ENCODE measurements at regions not wholly inside any gene's neighbourhood (a gene's known extent, or its start where the extent isn't known, plus 50 kb on each side); places are given as distances from the start of the nearest gene placed in this dataset.
A peak's percentile ranks its signal among the peaks of the same experiment; 100 is the strongest.

DNA sequence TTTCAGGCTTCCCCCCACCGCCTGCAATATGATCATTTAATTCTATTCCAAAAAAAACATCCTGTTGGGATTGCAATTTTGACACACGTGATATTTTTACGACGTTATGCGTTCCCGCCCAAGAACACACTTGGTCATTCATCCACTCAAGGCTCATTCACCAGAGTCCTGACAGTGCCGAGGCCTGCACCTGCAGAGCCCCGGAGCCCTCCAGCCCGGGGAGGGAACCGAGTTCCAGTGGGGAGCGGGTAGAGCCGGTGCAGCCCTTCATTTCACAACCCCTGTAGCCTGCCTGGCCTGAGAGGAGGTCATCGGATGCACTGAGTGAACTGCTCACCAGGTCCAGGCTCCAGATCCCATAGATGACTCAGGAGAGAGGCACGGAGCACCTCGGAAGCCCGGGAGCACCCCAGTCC lies 156.0 kb upstream of the BACE2 start:
- no peaks in the 10 kb centered on the region for H3K4me1 Mint-ChIP-seq
- no peak for DNase-seq (ENCODE audit: low read depth, low spot score)
- H3K9me3 Mint-ChIP-seq = no peaks in the 10 kb centered on the region
- H3K27me3 Mint-ChIP-seq (ENCODE audit: low read depth) = no peaks in the 10 kb centered on the region
- no peak overlapping the region for H3K27ac Mint-ChIP-seq (ENCODE audit: unreplicated experiment)
- H3K36me3 Mint-ChIP-seq (ENCODE audit: low read depth) = no peaks in the 10 kb centered on the region
- TF ChIP-seq, protein P1, sequence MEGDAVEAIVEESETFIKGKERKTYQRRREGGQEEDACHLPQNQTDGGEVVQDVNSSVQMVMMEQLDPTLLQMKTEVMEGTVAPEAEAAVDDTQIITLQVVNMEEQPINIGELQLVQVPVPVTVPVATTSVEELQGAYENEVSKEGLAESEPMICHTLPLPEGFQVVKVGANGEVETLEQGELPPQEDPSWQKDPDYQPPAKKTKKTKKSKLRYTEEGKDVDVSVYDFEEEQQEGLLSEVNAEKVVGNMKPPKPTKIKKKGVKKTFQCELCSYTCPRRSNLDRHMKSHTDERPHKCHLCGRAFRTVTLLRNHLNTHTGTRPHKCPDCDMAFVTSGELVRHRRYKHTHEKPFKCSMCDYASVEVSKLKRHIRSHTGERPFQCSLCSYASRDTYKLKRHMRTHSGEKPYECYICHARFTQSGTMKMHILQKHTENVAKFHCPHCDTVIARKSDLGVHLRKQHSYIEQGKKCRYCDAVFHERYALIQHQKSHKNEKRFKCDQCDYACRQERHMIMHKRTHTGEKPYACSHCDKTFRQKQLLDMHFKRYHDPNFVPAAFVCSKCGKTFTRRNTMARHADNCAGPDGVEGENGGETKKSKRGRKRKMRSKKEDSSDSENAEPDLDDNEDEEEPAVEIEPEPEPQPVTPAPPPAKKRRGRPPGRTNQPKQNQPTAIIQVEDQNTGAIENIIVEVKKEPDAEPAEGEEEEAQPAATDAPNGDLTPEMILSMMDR (conservative IDR thresholded peaks at IDR 0.05) = no peak
- H3K4me3 Mint-ChIP-seq = no peak overlapping the region

DNA sequence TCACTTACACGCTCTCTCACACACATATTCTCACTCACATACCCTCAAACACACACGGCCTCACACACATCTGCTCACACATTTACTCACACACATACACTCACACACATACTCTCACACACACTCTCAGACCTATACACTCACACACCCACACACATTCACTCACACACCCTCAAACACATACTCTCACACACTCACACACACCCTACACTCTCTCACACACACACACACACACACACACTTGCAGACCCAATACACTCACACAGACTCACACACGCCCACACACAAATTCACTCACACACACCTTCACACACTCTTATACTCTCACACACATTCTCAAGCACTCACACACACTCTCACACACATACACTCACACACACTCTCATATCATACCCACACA lies 155.5 kb upstream of the BACE2 start:
- H3K9me3 Mint-ChIP-seq = no peaks in the 10 kb centered on the region
- H3K27ac Mint-ChIP-seq (ENCODE audit: unreplicated experiment) = no peak overlapping the region
- TF ChIP-seq, protein P1 (conservative IDR thresholded peaks at IDR 0.05) = no peak
- DNase-seq (ENCODE audit: low read depth, low spot score) = no peak
- H3K4me3 Mint-ChIP-seq = no peak overlapping the region
- no peaks in the 10 kb centered on the region for H3K4me1 Mint-ChIP-seq
- no peaks in the 10 kb centered on the region for H3K36me3 Mint-ChIP-seq (ENCODE audit: low read depth)
- no peaks in the 10 kb centered on the region for H3K27me3 Mint-ChIP-seq (ENCODE audit: low read depth)

DNA sequence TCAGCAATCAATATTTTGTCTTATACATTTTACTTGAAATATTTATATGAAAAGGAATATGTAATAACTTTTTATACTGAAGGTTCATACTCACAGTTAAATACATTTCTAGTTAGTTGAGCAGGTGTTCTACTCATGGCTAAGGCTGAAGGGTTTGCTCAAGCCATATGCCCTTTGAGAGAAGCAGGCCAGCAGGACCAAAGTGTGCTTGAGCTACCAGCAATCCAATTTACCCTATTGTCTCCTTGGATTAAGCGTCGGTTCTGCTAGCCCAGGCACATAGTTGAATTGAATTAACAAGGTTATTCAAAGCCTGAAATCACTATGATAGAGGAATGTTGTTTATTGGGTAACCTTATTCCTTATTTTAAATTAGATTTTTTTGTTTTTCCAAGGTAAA lies 151.5 kb upstream of the BACE2 start:
- DNase-seq (ENCODE audit: low read depth, low spot score) = no peak
- H3K4me3 Mint-ChIP-seq = no peak overlapping the region
- no peak overlapping the region for H3K27ac Mint-ChIP-seq (ENCODE audit: unreplicated experiment)
- H3K4me1 Mint-ChIP-seq = no peaks in the 10 kb centered on the region
- H3K36me3 Mint-ChIP-seq (ENCODE audit: low read depth) = no peaks in the 10 kb centered on the region
- H3K9me3 Mint-ChIP-seq = no peaks in the 10 kb centered on the region
- TF ChIP-seq, protein P1 (conservative IDR thresholded peaks at IDR 0.05) = no peak
- peaks cover 9% of the 10 kb centered on the region for H3K27me3 Mint-ChIP-seq (ENCODE audit: low read depth)

DNA sequence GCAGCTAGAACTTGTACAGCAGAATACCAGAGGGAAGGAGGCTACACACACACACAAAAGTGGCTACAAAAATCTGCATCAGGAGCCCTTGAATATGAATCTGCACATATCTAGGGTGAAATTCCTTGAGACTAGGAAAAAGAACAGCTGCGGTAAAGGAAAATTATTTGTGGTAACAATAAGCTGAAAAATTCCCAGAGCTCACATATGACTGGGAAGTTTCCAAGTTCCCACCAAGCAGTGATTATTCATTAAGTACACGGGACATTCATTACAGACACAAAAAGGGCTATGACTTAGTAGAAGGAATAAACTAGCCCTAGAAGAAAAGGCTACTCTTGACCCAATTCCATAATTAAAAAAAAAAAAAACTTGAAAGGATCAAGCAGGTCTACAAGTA lies 149.5 kb upstream of the BACE2 start:
- no peak for DNase-seq (ENCODE audit: low read depth, low spot score)
- TF ChIP-seq, protein P1 (conservative IDR thresholded peaks at IDR 0.05) = no peak
- Mint-ChIP-seq H3K4me3 (no peak overlapping the region), H3K9me3 (no peaks in the 10 kb centered on the region), H3K27me3 (ENCODE audit: low read depth) (peaks cover 11% of the 10 kb centered on the region), H3K4me1 (no peaks in the 10 kb centered on the region), H3K27ac (ENCODE audit: unreplicated experiment) (no peak overlapping the region), H3K36me3 (ENCODE audit: low read depth) (no peaks in the 10 kb centered on the region)

DNA sequence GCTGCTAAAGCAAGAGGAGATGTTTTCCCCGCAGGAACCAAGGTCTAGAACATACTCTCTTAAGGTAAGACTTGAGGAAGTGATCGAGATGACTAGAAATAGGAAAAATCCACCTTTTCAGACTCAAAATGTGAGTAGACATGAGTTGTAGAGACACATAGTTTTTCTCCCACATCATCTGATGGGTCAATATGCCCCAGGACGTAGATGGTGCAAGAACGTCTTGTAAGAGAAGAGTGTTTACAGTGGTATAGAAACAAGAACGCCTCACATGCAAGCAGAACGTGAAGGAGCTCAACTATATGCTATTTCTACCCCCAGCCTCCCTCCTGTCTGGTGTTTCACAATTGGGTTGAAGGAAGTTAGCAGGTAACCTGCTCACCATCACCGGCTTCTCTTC lies 144.0 kb upstream of the BACE2 start:
- no peak for DNase-seq (ENCODE audit: low read depth, low spot score)
- peaks cover 3% of the 10 kb centered on the region for H3K9me3 Mint-ChIP-seq
- no peaks in the 10 kb centered on the region for H3K36me3 Mint-ChIP-seq (ENCODE audit: low read depth)
- H3K27ac Mint-ChIP-seq (ENCODE audit: unreplicated experiment) = no peak overlapping the region
- TF ChIP-seq, protein P1 (conservative IDR thresholded peaks at IDR 0.05) = no peak
- peaks cover 16% of the 10 kb centered on the region for H3K4me1 Mint-ChIP-seq
- H3K27me3 Mint-ChIP-seq (ENCODE audit: low read depth) = peaks cover 11% of the 10 kb centered on the region
- no peak overlapping the region for H3K4me3 Mint-ChIP-seq

DNA sequence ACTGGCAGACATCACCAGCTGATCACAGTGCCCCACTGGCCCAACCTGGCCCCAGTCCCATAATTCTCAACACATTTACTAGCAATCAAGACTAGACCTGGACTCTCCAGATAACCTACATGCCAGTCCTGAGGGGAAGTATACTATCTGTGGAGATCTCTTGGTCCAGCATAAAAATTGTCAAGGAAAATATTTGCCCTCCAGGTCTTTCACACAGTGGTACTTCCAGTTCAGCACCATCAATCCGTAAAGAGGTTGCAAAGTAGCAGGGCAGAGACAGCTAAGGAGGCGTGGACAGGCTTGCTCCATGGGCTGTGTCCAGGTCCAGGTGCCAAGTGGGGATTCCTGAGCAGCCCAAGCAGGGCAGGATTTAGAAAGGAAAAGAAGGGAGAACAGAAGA lies 143.6 kb upstream of the BACE2 start:
- Mint-ChIP-seq H3K27ac (ENCODE audit: unreplicated experiment) (peak overlapping the region; percentile 72), H3K36me3 (ENCODE audit: low read depth) (no peaks in the 10 kb centered on the region), H3K9me3 (peaks cover 5% of the 10 kb centered on the region), H3K27me3 (ENCODE audit: low read depth) (peaks cover 11% of the 10 kb centered on the region), H3K4me1 (peaks cover 17% of the 10 kb centered on the region), H3K4me3 (no peak overlapping the region)
- TF ChIP-seq, protein P1 (conservative IDR thresholded peaks at IDR 0.05) = no peak
- DNase-seq (ENCODE audit: low read depth, low spot score) = no peak

Data from neural crest cell (in vitro differentiated cells).